ENCODE measurements at regions not wholly inside any gene's neighbourhood (a gene's known extent, or its start where the extent isn't known, plus 50 kb on each side); places are given as distances from the start of the nearest gene placed in this dataset.

DNA sequence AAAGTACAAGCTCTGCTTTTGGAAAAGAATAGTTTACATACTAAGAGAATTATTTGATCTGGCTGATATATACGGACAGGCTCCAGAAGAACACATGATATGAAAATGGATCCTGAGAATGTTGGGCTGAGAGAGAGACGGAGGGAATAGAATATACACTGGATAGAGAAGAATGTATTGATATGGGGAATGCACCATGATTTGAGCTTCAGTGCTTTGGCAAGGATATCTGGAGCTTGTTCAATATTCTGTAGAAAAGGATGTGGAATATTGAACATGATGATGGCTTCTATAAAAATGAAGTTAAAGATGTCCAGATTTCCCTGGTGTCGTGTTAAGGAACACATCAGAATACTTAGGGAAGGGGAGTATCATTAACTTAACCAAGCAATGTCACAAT lies 280.5 kb upstream of the VLDLR start:
- DNase-seq (ENCODE audit: low read depth, low spot score) (no peak), FAIRE-seq (no peak)
- Histone ChIP-seq H3K9me3 (replicated peaks; ENCODE audit: control insufficient read depth, insufficient read depth, low read length) (no peaks in the 10 kb centered on the region), H3K9me1 (replicated peaks; ENCODE audit: control insufficient read depth, extremely low read depth, insufficient read depth, low read length) (no peaks in the 10 kb centered on the region), H3K27me3 (ENCODE audit: control insufficient read depth in 2 of 2, insufficient read depth in 2 of 2, low read length in 2 of 2) (no peaks in the 10 kb centered on the region), H3K27ac (ENCODE audit: insufficient read depth, low read depth, low read length) (no peak overlapping the region), H3K36me3 (ENCODE audit: control insufficient read depth in 2 of 2, extremely low read depth in 1 of 2, insufficient read depth in 2 of 2, low read length in 2 of 2) (no peaks in the 10 kb centered on the region), H3K4me3 (replicated peaks in 1 of 3; ENCODE audit: insufficient read depth in 1 of 3, low read depth in 1 of 3, low read length in 3 of 3) (no peak overlapping the region), H4K20me1 (replicated peaks; ENCODE audit: control insufficient read depth, extremely low read depth, insufficient read depth, low read length) (no peaks in the 10 kb centered on the region), H3K4me2 (ENCODE audit: insufficient read depth, low read length) (no peak overlapping the region), H3K79me2 (ENCODE audit: control insufficient read depth, insufficient read depth, low read length) (no peaks in the 10 kb centered on the region), H3K9ac (replicated peaks; ENCODE audit: extremely low read depth, insufficient read depth, low read length) (no peak overlapping the region), H2AFZ (ENCODE audit: low read depth, low read length) (no peak overlapping the region), H3K4me1 (ENCODE audit: control insufficient read depth, extremely low read depth, insufficient read depth, low read length) (no peaks in the 10 kb centered on the region)
- BruUV-seq (replicated peaks), result no TSS peak
- intact Hi-C loops (cut with micrococcal nuclease), result no loop called here
- dilution Hi-C loops (cut with MboI; ENCODE audit: extremely low pct_ligation_motif_present, low sequenced_read_pairs), result no loop called here
- CTCF ChIA-PET, result no interaction called here
- POLR2A ChIA-PET, result no interaction called here
- TF ChIP-seq POLR2A (IDR thresholded peaks at IDR 0.05; ENCODE audit: low read depth, low read length) (no peak), GATA2 (IDR thresholded peaks at IDR 0.05; ENCODE audit: insufficient read depth, insufficient read length, low read depth, low read length) (no peak), MYC (IDR thresholded peaks at IDR 0.05; ENCODE audit: low read depth, low read length) (no peak), EZH2 (IDR thresholded peaks at IDR 0.05; ENCODE audit: borderline replicate concordance, low read depth, low read length, severe bottlenecking) (no peak), JUN (IDR thresholded peaks at IDR 0.05; ENCODE audit: borderline replicate concordance, insufficient read depth, insufficient read length, low read depth) (no peak), POLR2AphosphoS5 (IDR thresholded peaks at IDR 0.05; ENCODE audit: insufficient read depth, low read depth, low read length) (no peak), FOS (IDR thresholded peaks at IDR 0.05; ENCODE audit: borderline replicate concordance, insufficient read depth, low read length) (no peak)
- TF ChIP-seq, protein P1, sequence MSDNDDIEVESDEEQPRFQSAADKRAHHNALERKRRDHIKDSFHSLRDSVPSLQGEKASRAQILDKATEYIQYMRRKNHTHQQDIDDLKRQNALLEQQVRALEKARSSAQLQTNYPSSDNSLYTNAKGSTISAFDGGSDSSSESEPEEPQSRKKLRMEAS (IDR thresholded peaks at IDR 0.05; ENCODE audit: insufficient read depth, insufficient read length), result no peak
- TF ChIP-seq, protein P2, sequence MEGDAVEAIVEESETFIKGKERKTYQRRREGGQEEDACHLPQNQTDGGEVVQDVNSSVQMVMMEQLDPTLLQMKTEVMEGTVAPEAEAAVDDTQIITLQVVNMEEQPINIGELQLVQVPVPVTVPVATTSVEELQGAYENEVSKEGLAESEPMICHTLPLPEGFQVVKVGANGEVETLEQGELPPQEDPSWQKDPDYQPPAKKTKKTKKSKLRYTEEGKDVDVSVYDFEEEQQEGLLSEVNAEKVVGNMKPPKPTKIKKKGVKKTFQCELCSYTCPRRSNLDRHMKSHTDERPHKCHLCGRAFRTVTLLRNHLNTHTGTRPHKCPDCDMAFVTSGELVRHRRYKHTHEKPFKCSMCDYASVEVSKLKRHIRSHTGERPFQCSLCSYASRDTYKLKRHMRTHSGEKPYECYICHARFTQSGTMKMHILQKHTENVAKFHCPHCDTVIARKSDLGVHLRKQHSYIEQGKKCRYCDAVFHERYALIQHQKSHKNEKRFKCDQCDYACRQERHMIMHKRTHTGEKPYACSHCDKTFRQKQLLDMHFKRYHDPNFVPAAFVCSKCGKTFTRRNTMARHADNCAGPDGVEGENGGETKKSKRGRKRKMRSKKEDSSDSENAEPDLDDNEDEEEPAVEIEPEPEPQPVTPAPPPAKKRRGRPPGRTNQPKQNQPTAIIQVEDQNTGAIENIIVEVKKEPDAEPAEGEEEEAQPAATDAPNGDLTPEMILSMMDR (IDR thresholded peaks at IDR 0.05; ENCODE audit: extremely low read depth in 1 of 2, insufficient read depth in 1 of 2, low read depth in 1 of 2, low read length in 2 of 2), result no peak
